A673 (cell line): ENCODE measurements at regions not wholly inside any gene's neighbourhood (a gene's known extent, or its start where the extent isn't known, plus 50 kb on each side); places are given as distances from the start of the nearest gene placed in this dataset.

Experiments used
- BruUV-seq: library from RNA; stranded (reverse); fragments of 400-500 nt; replicated peaks from 2 replicates; lab custom pipeline; 2021; lab: Mats Ljungman, UMichigan
- CTCF ChIA-PET: fragments of 300-600 bp; sonication (Branson Sonifier 250); formaldehyde crosslinking; loops from one replicate; lab custom pipeline; 2022; ENCODE audit warnings: antibody characterized with exemption; lab: Charles Lee
- POLR2A ChIA-PET: fragments of 300-600 bp; sonication (Branson Sonifier 250); formaldehyde crosslinking; loops from one replicate; lab custom pipeline; 2022; ENCODE audit warnings: antibody characterized with exemption; ENCODE audit not compliant: low non-redundant PET; lab: Charles Lee
- DNase-seq: peaks from one replicate; pipeline ENCODE4 v3.0.0-alpha.2; 2015; ENCODE audit warnings: low spot score
- H3K27ac ChIP-seq: fragments of 200-600 bp; sonication (generic); 2 replicates; pipeline ENCODE4 v1.5.1; 2016; ENCODE audit warnings: mixed run types, low read depth, mild to moderate bottlenecking, mixed read lengths, antibody characterized with exemption, low read length; ENCODE audit not compliant: poor library complexity, severe bottlenecking
- H3K27me3 ChIP-seq: fragments of 200-600 bp; sonication (generic); replicated peaks from 2 replicates; pipeline ENCODE4 v1.6.1; 2017; ENCODE audit warnings: mixed run types, low read depth, mild to moderate bottlenecking, mixed read lengths, antibody characterized with exemption, low read length; ENCODE audit not compliant: insufficient read depth, poor library complexity
- H3K36me3 ChIP-seq: fragments of 200-600 bp; sonication (generic); 2 replicates; pipeline ENCODE4 v1.6.1; 2016; ENCODE audit warnings: mixed run types, mild to moderate bottlenecking, mixed read lengths, antibody characterized with exemption, low read length; ENCODE audit not compliant: insufficient read depth, poor library complexity, severe bottlenecking
- H3K4me1 ChIP-seq: fragments of 200-600 bp; sonication (generic); 2 replicates; pipeline ENCODE4 v1.6.1; 2017; ENCODE audit warnings: mixed run types, mild to moderate bottlenecking, mixed read lengths, antibody characterized with exemption, low read length; ENCODE audit not compliant: insufficient read depth, poor library complexity, severe bottlenecking
- H3K4me3 ChIP-seq: fragments of 200-600 bp; sonication (generic); 2 replicates; pipeline ENCODE4 v1.5.1; 2016; ENCODE audit warnings: low read depth, mixed run types, mild to moderate bottlenecking, mixed read lengths, low read length; ENCODE audit not compliant: poor library complexity, severe bottlenecking
- H3K9me3 ChIP-seq: fragments of 200-600 bp; sonication (generic); 2 replicates; pipeline ENCODE4 v1.6.1; 2016; ENCODE audit warnings: mixed run types, low read depth, mild to moderate bottlenecking, mixed read lengths, antibody characterized with exemption, low read length; ENCODE audit not compliant: poor library complexity, severe bottlenecking
- CTCF ChIP-seq: fragments of 300-800, 200-600 bp; sonication (generic); conservative IDR thresholded peaks from 2 replicates; pipeline ENCODE4 v1.5.1; 2017; ENCODE audit warnings: low read depth, mild to moderate bottlenecking, antibody characterized with exemption, low read length, moderate library complexity, mixed read lengths
- EZH2 ChIP-seq: fragments of 200-600 bp; sonication (generic); IDR thresholded peaks from 2 replicates; pipeline ENCODE4 v1.6.1; 2017; ENCODE audit warnings: borderline replicate concordance, low read depth, mild to moderate bottlenecking, mixed read lengths, antibody characterized with exemption, low read length; ENCODE audit not compliant: poor library complexity, severe bottlenecking
- intact Hi-C: fragments of 100-400 bp; cut with micrococcal nuclease; formaldehyde crosslinking; loops from one replicate; pipeline ENCODE4 v1.10.0; 2022; ENCODE audit not compliant: unreplicated experiment

- intact Hi-C loops: no loop called here
- POLR2A ChIA-PET: no interaction called here
- BruUV-seq: no TSS peak
- Histone ChIP-seq H3K4me1 (no peaks in the 10 kb centered on the region), H3K36me3 (no peaks in the 10 kb centered on the region), H3K27ac (no peak overlapping the region), H3K27me3 (no peaks in the 10 kb centered on the region), H3K9me3 (no peaks in the 10 kb centered on the region), H3K4me3 (no peak overlapping the region)
- no peak for DNase-seq
- CTCF ChIA-PET: no interaction called here
- no peak for TF ChIP-seq CTCF
- TF ChIP-seq EZH2: no peak
These were observed 246.1 kb upstream of the MEF2C start for GRCh38 chr5:89128906-89129625.

GRCh38 chr5:89128092-89128491 lies 245.1 kb upstream of the MEF2C start:
- Histone ChIP-seq H3K9me3 (no peaks in the 10 kb centered on the region), H3K4me3 (no peak overlapping the region), H3K36me3 (no peaks in the 10 kb centered on the region), H3K27me3 (no peaks in the 10 kb centered on the region), H3K4me1 (no peaks in the 10 kb centered on the region), H3K27ac (no peak overlapping the region)
- no peak for DNase-seq
- intact Hi-C loops: no loop called here
- ChIA-PET POLR2A (no interaction called here), CTCF (no interaction called here)
- no peak for TF ChIP-seq CTCF
- TF ChIP-seq EZH2: no peak
- no TSS peak for BruUV-seq

GRCh38 chr5:89127191-89127590 lies 244.2 kb upstream of the MEF2C start:
- H3K4me1 ChIP-seq: no peaks in the 10 kb centered on the region
- no peaks in the 10 kb centered on the region for H3K27me3 ChIP-seq
- POLR2A ChIA-PET: no interaction called here
- no peak for DNase-seq
- no peak overlapping the region for H3K4me3 ChIP-seq
- CTCF ChIA-PET: no interaction called here
- H3K9me3 ChIP-seq: no peaks in the 10 kb centered on the region
- H3K36me3 ChIP-seq: no peaks in the 10 kb centered on the region
- no peak overlapping the region for H3K27ac ChIP-seq
- no peak for TF ChIP-seq EZH2
- no peak for TF ChIP-seq CTCF
- intact Hi-C loops: no loop called here
- BruUV-seq: no TSS peak
